Stimulated activated CD8-positive, alpha-beta memory T cell treated with anti-CD3 and anti-CD28 coated beads, Interleukin-7, amount 100 ng/mL, for 1 hour (primary cell): ENCODE measurements at regions not wholly inside any gene's neighbourhood (a gene's known extent, or its start where the extent isn't known, plus 50 kb on each side); places are given as distances from the start of the nearest gene placed in this dataset.
"Not testable (repeated sequence)": the region's sequence is repeated elsewhere in the genome, so short reads cannot be mapped to it uniquely, and the experiment has no call there.

ENCODE experiments used
- DNase-seq, 2 donors: peaks; one replicate each; pipeline ENCODE4 v3.0.0-alpha.2; 2020; ENCODE audit warnings: low read depth in 2 of 2

GRCh38 chr18:78407466-78407844, 572.2 kb upstream of the SALL3 start:
- DNase-seq = no peak

- DNase-seq = no peak
These were observed 571.0 kb upstream of the SALL3 start for GRCh38 chr18:78408623-78409022.

- no peak for DNase-seq
These were observed 569.4 kb upstream of the SALL3 start for GRCh38 chr18:78410094-78410786.

GRCh38 chr18:78411539-78411938, 568.1 kb upstream of the SALL3 start:
- DNase-seq = no peak

- no peak for DNase-seq
These were observed 565.3 kb upstream of the SALL3 start for GRCh38 chr18:78414302-78414701.

GRCh38 chr18:78416853-78417252, 562.8 kb upstream of the SALL3 start:
- no peak for DNase-seq

GRCh38 chr18:78418379-78418778, 561.2 kb upstream of the SALL3 start:
- DNase-seq = no peak

GRCh38 chr18:78419171-78419570, 560.4 kb upstream of the SALL3 start:
- DNase-seq = no peak

- DNase-seq = no peak
These were observed 559.5 kb upstream of the SALL3 start for GRCh38 chr18:78420116-78420515.

- no peak for DNase-seq
These were observed 558.2 kb upstream of the SALL3 start for GRCh38 chr18:78421392-78421791.

- no peak for DNase-seq
These were observed 557.3 kb upstream of the SALL3 start for GRCh38 chr18:78422336-78422735.

- no peak for DNase-seq
These were observed 555.8 kb upstream of the SALL3 start for GRCh38 chr18:78423811-78424210.

- no peak for DNase-seq
These were observed 555.1 kb upstream of the SALL3 start for GRCh38 chr18:78424403-78425018.

GRCh38 chr18:78425019-78425412, 554.6 kb upstream of the SALL3 start:
- no peak for DNase-seq

- no peak for DNase-seq
These were observed 552.5 kb upstream of the SALL3 start for GRCh38 chr18:78427081-78427480.

GRCh38 chr18:78429127-78430108, 550.2 kb upstream of the SALL3 start:
- no peak for DNase-seq

GRCh38 chr18:78430131-78430758, 549.4 kb upstream of the SALL3 start:
- DNase-seq = no peak

GRCh38 chr18:78431606-78432005, 548.0 kb upstream of the SALL3 start:
- no peak for DNase-seq

- no peak for DNase-seq
These were observed 546.1 kb upstream of the SALL3 start for GRCh38 chr18:78433562-78433961.

GRCh38 chr18:78436110-78436509, 543.5 kb upstream of the SALL3 start:
- DNase-seq = no peak

- DNase-seq = not testable (repeated sequence)
These were observed 541.4 kb upstream of the SALL3 start for GRCh38 chr18:78438235-78438634.

GRCh38 chr18:78445880-78446279, 533.7 kb upstream of the SALL3 start:
- DNase-seq = no peak
